Lower leg skin (tissue), 3 donors: ENCODE measurements at regions not wholly inside any gene's neighbourhood (a gene's known extent, or its start where the extent isn't known, plus 50 kb on each side); places are given as distances from the start of the nearest gene placed in this dataset.

Experiments
- CTCF ChIP-seq, 3 donors: fragments of 450-650 bp; IDR thresholded peaks; one replicate each; pipeline ENCODE4 v1.5.1; 2016; ENCODE audit warnings: antibody characterized with exemption in 3 of 3, mild to moderate bottlenecking in 3 of 3, moderate library complexity in 2 of 3
- POLR2A ChIP-seq, 2 donors: fragments of 450-650 bp; IDR thresholded peaks; one replicate each; pipeline ENCODE4 v1.6.1; 2016 to 2017; ENCODE audit warnings: antibody characterized with exemption in 2 of 2, mild to moderate bottlenecking in 1 of 2, moderate library complexity in 1 of 2

GRCh38 chr3:159273608-159274007, 471.8 kb downstream of the MFSD1 start:
- TF ChIP-seq CTCF (IDR thresholded peaks at IDR 0.05) = no peak
- TF ChIP-seq POLR2A (IDR thresholded peaks at IDR 0.05) = no peak
